WTC11 (cell line): ENCODE measurements at regions not wholly inside any gene's neighbourhood (a gene's known extent, or its start where the extent isn't known, plus 50 kb on each side); places are given as distances from the start of the nearest gene placed in this dataset.

Source experiments
- MYBL2 ChIP-seq: sonication (generic); formaldehyde crosslinking; IDR thresholded peaks from 2 replicates; pipeline ENCODE4 v1.8.1; 2023; ENCODE audit warnings: mild to moderate bottlenecking, moderate library complexity, missing genetic modification reagents
- ZNF416 ChIP-seq: fragments of 250-450 bp; sonication (Bioruptor Pico); IDR thresholded peaks from 2 replicates; pipeline ENCODE4 v1.9.0; 2021; ENCODE audit warnings: mild to moderate bottlenecking, inconsistent platforms
- TF ChIP-seq, protein P1 (sequence below): fragments of 200-600 bp; IDR thresholded peaks from 2 replicates; pipeline ENCODE4 v1.8.0; 2022; ENCODE audit warnings: antibody characterized with exemption

DNA sequence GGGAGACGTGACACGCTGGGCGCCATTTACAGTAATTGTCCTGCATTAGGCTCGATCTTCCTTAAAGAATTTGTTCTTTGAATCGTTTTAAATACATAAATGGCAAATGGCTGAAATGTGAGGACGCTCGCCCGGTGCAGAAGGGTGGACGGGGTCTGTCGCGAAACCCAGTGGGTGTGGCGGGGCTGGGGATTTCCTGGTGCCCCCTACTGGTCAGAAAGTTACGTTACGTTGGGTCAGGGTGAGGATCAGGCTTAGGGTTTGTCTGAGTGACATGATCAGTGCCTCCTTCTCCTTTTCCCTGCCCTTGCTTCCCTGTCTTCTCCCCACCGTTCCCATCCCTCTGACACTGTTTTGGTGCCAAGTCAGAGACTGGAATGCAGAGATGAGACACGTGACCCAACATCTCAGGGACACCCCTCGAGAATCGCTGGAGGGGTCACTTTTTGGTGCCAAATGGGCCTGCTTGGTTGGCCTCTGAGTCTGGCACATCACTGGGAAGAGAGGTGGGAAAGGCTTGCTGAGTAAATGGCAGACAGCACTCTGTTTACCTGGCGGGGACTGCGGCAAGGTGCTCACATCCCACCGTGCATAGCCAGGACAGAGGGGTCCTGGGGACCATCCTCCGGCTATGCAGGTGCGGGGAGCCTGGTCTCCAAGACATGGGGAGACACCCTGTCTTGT, 1107.6 kb downstream of the BRD1 start:
- TF ChIP-seq, protein P1, sequence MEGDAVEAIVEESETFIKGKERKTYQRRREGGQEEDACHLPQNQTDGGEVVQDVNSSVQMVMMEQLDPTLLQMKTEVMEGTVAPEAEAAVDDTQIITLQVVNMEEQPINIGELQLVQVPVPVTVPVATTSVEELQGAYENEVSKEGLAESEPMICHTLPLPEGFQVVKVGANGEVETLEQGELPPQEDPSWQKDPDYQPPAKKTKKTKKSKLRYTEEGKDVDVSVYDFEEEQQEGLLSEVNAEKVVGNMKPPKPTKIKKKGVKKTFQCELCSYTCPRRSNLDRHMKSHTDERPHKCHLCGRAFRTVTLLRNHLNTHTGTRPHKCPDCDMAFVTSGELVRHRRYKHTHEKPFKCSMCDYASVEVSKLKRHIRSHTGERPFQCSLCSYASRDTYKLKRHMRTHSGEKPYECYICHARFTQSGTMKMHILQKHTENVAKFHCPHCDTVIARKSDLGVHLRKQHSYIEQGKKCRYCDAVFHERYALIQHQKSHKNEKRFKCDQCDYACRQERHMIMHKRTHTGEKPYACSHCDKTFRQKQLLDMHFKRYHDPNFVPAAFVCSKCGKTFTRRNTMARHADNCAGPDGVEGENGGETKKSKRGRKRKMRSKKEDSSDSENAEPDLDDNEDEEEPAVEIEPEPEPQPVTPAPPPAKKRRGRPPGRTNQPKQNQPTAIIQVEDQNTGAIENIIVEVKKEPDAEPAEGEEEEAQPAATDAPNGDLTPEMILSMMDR, result peak; percentile 63
- TF ChIP-seq ZNF416 (CRISPR knock-in tag) (no peak), MYBL2 (no peak)
